SK-N-SH treated with all-trans-retinoic acid at 6 μM for 48 hours (cell line): ENCODE measurements at regions not wholly inside any gene's neighbourhood (a gene's known extent, or its start where the extent isn't known, plus 50 kb on each side); places are given as distances from the start of the nearest gene placed in this dataset.

ENCODE experiments used
- ATAC-seq: fragments of 200-7000 bp; cut with Tn5 transposase; 3 replicates; pipeline ENCODE4 v1.9.1; 2020; ENCODE audit warnings: mild to moderate bottlenecking, moderate library complexity
- ARNTL ChIP-seq: fragments of 450-650 bp; formaldehyde crosslinking; IDR thresholded peaks from 2 replicates; pipeline ENCODE4 v1.5.0; 2020; ENCODE audit warnings: low read depth, mild to moderate bottlenecking, moderate library complexity, borderline replicate concordance
- BACH2 ChIP-seq: fragments of 250-450 bp; sonication (Bioruptor Pico); IDR thresholded peaks from 2 replicates; pipeline ENCODE4 v1.9.0; 2021; ENCODE audit warnings: mild to moderate bottlenecking, borderline replicate concordance
- CSDC2 ChIP-seq: fragments of 250-450 bp; sonication (Bioruptor Pico); IDR thresholded peaks from 2 replicates; pipeline ENCODE4 v1.5.0; 2020; ENCODE audit warnings: mild to moderate bottlenecking, moderate library complexity
- ESRRG ChIP-seq: fragments of 250-450 bp; sonication (Bioruptor Pico); IDR thresholded peaks from 2 replicates; pipeline ENCODE4 v1.6.1; 2021; ENCODE audit warnings: mild to moderate bottlenecking
- GLIS3 ChIP-seq: fragments of 250-450 bp; sonication (Bioruptor Pico); IDR thresholded peaks from 2 replicates; pipeline ENCODE4 v1.5.0; 2020; ENCODE audit warnings: mild to moderate bottlenecking, moderate library complexity
- ISL1 ChIP-seq: fragments of 250-450 bp; sonication (Bioruptor Pico); IDR thresholded peaks from 2 replicates; pipeline ENCODE4 v2.1.2; 2022; ENCODE audit warnings: mild to moderate bottlenecking, moderate library complexity
- OSR1 ChIP-seq: fragments of 250-450 bp; sonication (Bioruptor Pico); IDR thresholded peaks from 2 replicates; pipeline ENCODE4 v1.8.0; 2022; ENCODE audit warnings: moderate library complexity, mild to moderate bottlenecking, inconsistent platforms
- PATZ1 ChIP-seq: fragments of 250-450 bp; sonication (Bioruptor Pico); IDR thresholded peaks from 2 replicates; pipeline ENCODE4 v1.8.0; 2020; ENCODE audit warnings: mild to moderate bottlenecking, moderate library complexity, borderline replicate concordance
- POU6F1 ChIP-seq: fragments of 250-450 bp; sonication (Bioruptor Pico); IDR thresholded peaks from 2 replicates; pipeline ENCODE4 v1.8.0; 2021; ENCODE audit warnings: low read depth, mild to moderate bottlenecking, moderate library complexity, borderline replicate concordance
- PPARA ChIP-seq: fragments of 250-450 bp; sonication (Bioruptor Pico); IDR thresholded peaks from 2 replicates; pipeline ENCODE4 v1.5.0; 2020; ENCODE audit warnings: mild to moderate bottlenecking, borderline replicate concordance
- RARB ChIP-seq: fragments of 250-450 bp; sonication (Bioruptor Pico); IDR thresholded peaks from 2 replicates; pipeline ENCODE4 v1.8.0; 2021; ENCODE audit warnings: mild to moderate bottlenecking, moderate library complexity
- SNAI2 ChIP-seq: fragments of 250-450 bp; sonication (Bioruptor Pico); IDR thresholded peaks from 2 replicates; pipeline ENCODE4 v1.5.0; 2020; ENCODE audit warnings: mild to moderate bottlenecking, moderate library complexity
- TCF4 ChIP-seq: fragments of 250-450 bp; sonication (Bioruptor Pico); IDR thresholded peaks from 2 replicates; pipeline ENCODE4 v1.8.0; 2021; ENCODE audit warnings: mild to moderate bottlenecking, moderate library complexity, borderline replicate concordance
- ZC3H10 ChIP-seq: fragments of 250-450 bp; sonication (Bioruptor Pico); IDR thresholded peaks from 2 replicates; pipeline ENCODE4 v1.5.1; 2021; ENCODE audit warnings: mild to moderate bottlenecking, moderate library complexity
- ZFP3 ChIP-seq: fragments of 250-450 bp; sonication (Bioruptor Pico); IDR thresholded peaks from 2 replicates; pipeline ENCODE4 v1.5.0; 2020; ENCODE audit warnings: mild to moderate bottlenecking, moderate library complexity
- ZFP30 ChIP-seq: fragments of 450-650 bp; formaldehyde crosslinking; IDR thresholded peaks from 2 replicates; pipeline ENCODE4 v1.5.0; 2022; ENCODE audit warnings: mild to moderate bottlenecking, moderate library complexity
- ZNF565 ChIP-seq: fragments of 450-650 bp; formaldehyde crosslinking; conservative IDR thresholded peaks from 2 replicates; pipeline ENCODE4 v1.5.0; 2020; ENCODE audit warnings: low read depth, mild to moderate bottlenecking, moderate library complexity
- ZNF70 ChIP-seq: fragments of 450-650 bp; formaldehyde crosslinking; IDR thresholded peaks from 2 replicates; pipeline ENCODE4 v1.5.0; 2020; ENCODE audit warnings: mild to moderate bottlenecking, moderate library complexity
- ZNF8 ChIP-seq: fragments of 450-650 bp; formaldehyde crosslinking; IDR thresholded peaks from 2 replicates; pipeline ENCODE4 v1.5.0; 2020; ENCODE audit warnings: mild to moderate bottlenecking, moderate library complexity
- TF ChIP-seq, protein P1 (sequence below): fragments of 250-450 bp; sonication (Bioruptor Pico); IDR thresholded peaks from 2 replicates; pipeline ENCODE4 v1.5.1; 2021; ENCODE audit warnings: mild to moderate bottlenecking, moderate library complexity
- TF ChIP-seq, protein P2 (sequence below): fragments of 250-450 bp; sonication (Bioruptor Pico); IDR thresholded peaks from 2 replicates; pipeline ENCODE4 v1.5.0; 2020; ENCODE audit warnings: mild to moderate bottlenecking, moderate library complexity
- TF ChIP-seq, protein P3 (sequence below): fragments of 250-450 bp; sonication (Bioruptor Pico); IDR thresholded peaks from 2 replicates; pipeline ENCODE4 v1.5.1; 2020; ENCODE audit warnings: low read depth, mild to moderate bottlenecking, moderate library complexity

DNA sequence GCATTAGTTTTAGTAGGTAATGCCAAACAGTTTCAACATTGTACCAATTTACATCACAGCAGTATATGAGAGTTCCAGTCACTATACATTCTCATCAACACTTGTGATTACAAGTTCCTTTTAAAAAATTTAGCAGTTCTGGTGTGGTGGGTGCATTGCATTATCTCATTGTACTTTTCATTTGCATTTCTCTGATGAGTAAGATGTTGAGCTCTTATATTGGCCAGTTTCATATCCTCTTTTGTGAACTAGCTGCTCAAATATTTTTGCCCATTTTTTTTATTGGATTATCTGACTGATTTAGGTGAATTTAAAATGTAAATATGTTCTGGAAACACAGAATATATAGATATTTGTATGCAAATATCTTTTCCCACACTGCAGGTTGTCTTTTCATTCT lies 160.9 kb upstream of the NR3C1 start:
- no peak for ATAC-seq
- TF ChIP-seq ZNF8 (CRISPR knock-in tag) = no peak
- TF ChIP-seq, all 23 proteins: peak for 0

- no peak for ATAC-seq
- TF ChIP-seq TCF4 (CRISPR knock-in tag) (no peak), ZNF8 (CRISPR knock-in tag) (no peak), ZNF565 (CRISPR knock-in tag) (no peak), BACH2 (CRISPR knock-in tag) (no peak), ZFP30 (CRISPR knock-in tag) (no peak), SNAI2 (CRISPR knock-in tag) (no peak), PATZ1 (no peak), ZFP3 (no peak), ISL1 (no peak), PPARA (CRISPR knock-in tag) (no peak)
- TF ChIP-seq, protein P1, sequence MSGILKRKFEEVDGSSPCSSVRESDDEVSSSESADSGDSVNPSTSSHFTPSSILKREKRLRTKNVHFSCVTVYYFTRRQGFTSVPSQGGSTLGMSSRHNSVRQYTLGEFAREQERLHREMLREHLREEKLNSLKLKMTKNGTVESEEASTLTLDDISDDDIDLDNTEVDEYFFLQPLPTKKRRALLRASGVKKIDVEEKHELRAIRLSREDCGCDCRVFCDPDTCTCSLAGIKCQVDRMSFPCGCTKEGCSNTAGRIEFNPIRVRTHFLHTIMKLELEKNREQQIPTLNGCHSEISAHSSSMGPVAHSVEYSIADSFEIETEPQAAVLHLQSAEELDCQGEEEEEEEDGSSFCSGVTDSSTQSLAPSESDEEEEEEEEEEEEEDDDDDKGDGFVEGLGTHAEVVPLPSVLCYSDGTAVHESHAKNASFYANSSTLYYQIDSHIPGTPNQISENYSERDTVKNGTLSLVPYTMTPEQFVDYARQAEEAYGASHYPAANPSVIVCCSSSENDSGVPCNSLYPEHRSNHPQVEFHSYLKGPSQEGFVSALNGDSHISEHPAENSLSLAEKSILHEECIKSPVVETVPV (CRISPR knock-in tag) = no peak
- TF ChIP-seq, all 23 proteins: peak for 0
Measured at GRCh38 chr5:143562935-143563334, 159.4 kb upstream of the NR3C1 start.

DNA sequence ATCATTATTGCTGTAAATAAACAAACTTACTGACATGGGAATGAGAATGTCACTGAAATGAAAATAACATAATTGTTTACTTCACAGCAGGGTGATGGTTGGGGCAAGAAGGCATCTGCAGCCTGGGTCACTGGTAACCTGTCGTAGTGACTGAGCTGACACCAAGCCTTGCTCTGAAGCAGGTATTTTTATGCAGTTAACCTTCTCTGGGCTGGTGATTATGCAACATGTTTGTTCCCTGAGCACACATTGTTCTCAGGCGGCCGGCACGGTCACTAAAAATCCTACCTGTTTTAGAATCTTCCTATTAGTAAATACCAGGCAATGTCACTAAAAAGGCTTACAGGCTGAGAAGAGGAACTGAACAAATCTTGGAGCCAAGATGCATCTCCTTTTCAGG lies 157.7 kb upstream of the NR3C1 start:
- ATAC-seq = no peak

More for the DNA sequence above, 157.7 kb upstream of the NR3C1 start:
- no peak for TF ChIP-seq PPARA (CRISPR knock-in tag)
- no peak for TF ChIP-seq OSR1 (CRISPR knock-in tag)
- no peak for TF ChIP-seq TCF4 (CRISPR knock-in tag)
- TF ChIP-seq, protein P2, sequence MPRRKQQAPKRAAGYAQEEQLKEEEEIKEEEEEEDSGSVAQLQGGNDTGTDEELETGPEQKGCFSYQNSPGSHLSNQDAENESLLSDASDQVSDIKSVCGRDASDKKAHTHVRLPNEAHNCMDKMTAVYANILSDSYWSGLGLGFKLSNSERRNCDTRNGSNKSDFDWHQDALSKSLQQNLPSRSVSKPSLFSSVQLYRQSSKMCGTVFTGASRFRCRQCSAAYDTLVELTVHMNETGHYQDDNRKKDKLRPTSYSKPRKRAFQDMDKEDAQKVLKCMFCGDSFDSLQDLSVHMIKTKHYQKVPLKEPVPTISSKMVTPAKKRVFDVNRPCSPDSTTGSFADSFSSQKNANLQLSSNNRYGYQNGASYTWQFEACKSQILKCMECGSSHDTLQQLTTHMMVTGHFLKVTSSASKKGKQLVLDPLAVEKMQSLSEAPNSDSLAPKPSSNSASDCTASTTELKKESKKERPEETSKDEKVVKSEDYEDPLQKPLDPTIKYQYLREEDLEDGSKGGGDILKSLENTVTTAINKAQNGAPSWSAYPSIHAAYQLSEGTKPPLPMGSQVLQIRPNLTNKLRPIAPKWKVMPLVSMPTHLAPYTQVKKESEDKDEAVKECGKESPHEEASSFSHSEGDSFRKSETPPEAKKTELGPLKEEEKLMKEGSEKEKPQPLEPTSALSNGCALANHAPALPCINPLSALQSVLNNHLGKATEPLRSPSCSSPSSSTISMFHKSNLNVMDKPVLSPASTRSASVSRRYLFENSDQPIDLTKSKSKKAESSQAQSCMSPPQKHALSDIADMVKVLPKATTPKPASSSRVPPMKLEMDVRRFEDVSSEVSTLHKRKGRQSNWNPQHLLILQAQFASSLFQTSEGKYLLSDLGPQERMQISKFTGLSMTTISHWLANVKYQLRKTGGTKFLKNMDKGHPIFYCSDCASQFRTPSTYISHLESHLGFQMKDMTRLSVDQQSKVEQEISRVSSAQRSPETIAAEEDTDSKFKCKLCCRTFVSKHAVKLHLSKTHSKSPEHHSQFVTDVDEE (CRISPR knock-in tag) = no peak
- no peak for TF ChIP-seq ZFP30 (CRISPR knock-in tag)
- TF ChIP-seq BACH2 (CRISPR knock-in tag) = no peak
- no peak for TF ChIP-seq ZC3H10 (CRISPR knock-in tag)
- no peak for TF ChIP-seq RARB (CRISPR knock-in tag)
- TF ChIP-seq, protein P3, sequence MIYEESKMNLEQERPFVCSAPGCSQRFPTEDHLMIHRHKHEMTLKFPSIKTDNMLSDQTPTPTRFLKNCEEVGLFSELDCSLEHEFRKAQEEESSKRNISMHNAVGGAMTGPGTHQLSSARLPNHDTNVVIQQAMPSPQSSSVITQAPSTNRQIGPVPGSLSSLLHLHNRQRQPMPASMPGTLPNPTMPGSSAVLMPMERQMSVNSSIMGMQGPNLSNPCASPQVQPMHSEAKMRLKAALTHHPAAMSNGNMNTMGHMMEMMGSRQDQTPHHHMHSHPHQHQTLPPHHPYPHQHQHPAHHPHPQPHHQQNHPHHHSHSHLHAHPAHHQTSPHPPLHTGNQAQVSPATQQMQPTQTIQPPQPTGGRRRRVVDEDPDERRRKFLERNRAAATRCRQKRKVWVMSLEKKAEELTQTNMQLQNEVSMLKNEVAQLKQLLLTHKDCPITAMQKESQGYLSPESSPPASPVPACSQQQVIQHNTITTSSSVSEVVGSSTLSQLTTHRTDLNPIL (CRISPR knock-in tag) = no peak
- TF ChIP-seq ARNTL (CRISPR knock-in tag) = no peak
- no peak for TF ChIP-seq ZNF565 (CRISPR knock-in tag)
- no peak for TF ChIP-seq GLIS3 (CRISPR knock-in tag)
- TF ChIP-seq ZNF8 (CRISPR knock-in tag) = no peak
- no peak for TF ChIP-seq CSDC2 (CRISPR knock-in tag)
- no peak for TF ChIP-seq ZNF70 (CRISPR knock-in tag)
- no peak for TF ChIP-seq ESRRG (CRISPR knock-in tag)
- no peak for TF ChIP-seq ISL1
- TF ChIP-seq POU6F1 (CRISPR knock-in tag) = no peak
